ENCODE measurements at regions not wholly inside any gene's neighbourhood (a gene's known extent, or its start where the extent isn't known, plus 50 kb on each side); places are given as distances from the start of the nearest gene placed in this dataset.

DNA sequence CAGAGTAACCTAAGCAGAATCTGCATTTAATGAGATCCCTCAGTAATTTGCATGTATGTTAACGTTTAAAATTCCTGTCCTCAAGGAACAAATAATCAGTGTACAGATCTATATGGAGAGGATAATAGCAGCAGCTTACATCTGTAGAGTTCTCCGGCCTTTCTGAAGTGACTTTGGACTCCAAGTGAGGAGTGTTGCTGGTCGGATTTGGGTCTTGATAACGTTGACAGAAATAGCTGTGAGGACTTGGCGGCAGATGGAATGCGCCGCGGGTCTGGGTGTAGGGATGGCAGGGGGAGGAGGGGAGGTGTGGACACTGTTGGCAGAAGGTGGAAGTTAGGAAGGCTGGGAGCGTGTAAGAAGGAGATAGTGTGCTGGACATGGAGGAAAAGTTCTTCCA, 170.9 kb upstream of the GATA6 start:
- Histone ChIP-seq H3K27ac (peak overlapping the region; percentile 92), H2AFZ (peak overlapping the region; percentile 24), H3K79me2 (no peaks in the 10 kb centered on the region), H3K27me3 (no peaks in the 10 kb centered on the region), H3K36me3 (replicated peaks; ENCODE audit: insufficient read depth, low read depth) (no peaks in the 10 kb centered on the region), H3K4me3 (no peak overlapping the region), H4K20me1 (ENCODE audit: insufficient read depth, poor library complexity, severe bottlenecking) (no peaks in the 10 kb centered on the region), H3K4me1 (ENCODE audit: insufficient read depth) (peaks cover 51% of the 10 kb centered on the region), H3K4me2 (peak overlapping the region; percentile 61), H3K9me2 (replicated peaks; ENCODE audit: insufficient read depth) (no peaks in the 10 kb centered on the region), H3K9me3 (ENCODE audit: low read depth) (no peaks in the 10 kb centered on the region)
- peak; percentile 55 for DNase-seq (ENCODE audit: low spot score)
- TF ChIP-seq, protein P1, sequence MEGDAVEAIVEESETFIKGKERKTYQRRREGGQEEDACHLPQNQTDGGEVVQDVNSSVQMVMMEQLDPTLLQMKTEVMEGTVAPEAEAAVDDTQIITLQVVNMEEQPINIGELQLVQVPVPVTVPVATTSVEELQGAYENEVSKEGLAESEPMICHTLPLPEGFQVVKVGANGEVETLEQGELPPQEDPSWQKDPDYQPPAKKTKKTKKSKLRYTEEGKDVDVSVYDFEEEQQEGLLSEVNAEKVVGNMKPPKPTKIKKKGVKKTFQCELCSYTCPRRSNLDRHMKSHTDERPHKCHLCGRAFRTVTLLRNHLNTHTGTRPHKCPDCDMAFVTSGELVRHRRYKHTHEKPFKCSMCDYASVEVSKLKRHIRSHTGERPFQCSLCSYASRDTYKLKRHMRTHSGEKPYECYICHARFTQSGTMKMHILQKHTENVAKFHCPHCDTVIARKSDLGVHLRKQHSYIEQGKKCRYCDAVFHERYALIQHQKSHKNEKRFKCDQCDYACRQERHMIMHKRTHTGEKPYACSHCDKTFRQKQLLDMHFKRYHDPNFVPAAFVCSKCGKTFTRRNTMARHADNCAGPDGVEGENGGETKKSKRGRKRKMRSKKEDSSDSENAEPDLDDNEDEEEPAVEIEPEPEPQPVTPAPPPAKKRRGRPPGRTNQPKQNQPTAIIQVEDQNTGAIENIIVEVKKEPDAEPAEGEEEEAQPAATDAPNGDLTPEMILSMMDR (IDR thresholded peaks at IDR 0.05; ENCODE audit: poor library complexity) = no peak
- no peak for TF ChIP-seq EZH2 (IDR thresholded peaks at IDR 0.05; ENCODE audit: borderline replicate concordance)
- no peak for TF ChIP-seq EZH2phosphoT487 (IDR thresholded peaks at IDR 0.05; ENCODE audit: low read depth, severe bottlenecking, unreplicated experiment)
- WGBS (ENCODE audit: low lambda C conversion rate, missing lambda C conversion rate) = 24% methylated on average over 9 of the region's 9 CpGs

DNA sequence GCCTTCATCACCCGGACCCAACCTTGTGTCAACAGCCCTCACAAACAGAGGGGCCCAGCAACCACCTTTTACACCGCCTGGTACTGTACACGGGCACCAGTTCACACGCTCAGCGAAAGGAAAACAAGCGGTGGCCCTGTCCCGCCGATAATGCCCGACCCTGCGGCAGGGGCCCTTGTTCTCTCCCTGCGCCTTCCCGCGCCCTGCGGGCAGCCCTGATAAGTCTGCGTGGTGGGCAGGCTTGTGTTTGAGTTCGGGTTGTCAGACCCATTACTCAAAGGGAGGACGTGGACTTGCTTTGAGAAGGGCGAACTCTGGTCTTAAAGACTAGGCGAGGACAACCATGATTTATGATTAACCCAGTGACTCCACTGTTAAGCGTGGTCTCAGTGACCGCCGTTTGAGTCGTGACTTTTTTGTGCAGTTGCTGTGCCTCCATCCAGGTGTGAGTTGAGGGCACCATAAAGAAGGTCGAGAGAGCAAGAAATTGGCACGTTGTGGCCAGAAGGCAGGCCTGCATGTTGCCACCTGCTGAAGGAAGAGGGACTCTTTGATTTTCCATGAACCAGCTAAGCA, 167.4 kb upstream of the GATA6 start:
- H3K27ac ChIP-seq = peak overlapping the region; percentile 87
- H4K20me1 ChIP-seq (ENCODE audit: insufficient read depth, poor library complexity, severe bottlenecking) = no peaks in the 10 kb centered on the region
- H2AFZ ChIP-seq = no peak overlapping the region
- no peaks in the 10 kb centered on the region for H3K79me2 ChIP-seq
- peak; percentile 71 for DNase-seq (ENCODE audit: low spot score)
- H3K4me2 ChIP-seq = peak overlapping the region; percentile 51
- peaks cover 42% of the 10 kb centered on the region for H3K4me1 ChIP-seq (ENCODE audit: insufficient read depth)
- H3K4me3 ChIP-seq = no peak overlapping the region
- no peaks in the 10 kb centered on the region for H3K9me2 ChIP-seq (replicated peaks; ENCODE audit: insufficient read depth)
- 64% methylated on average over 25 of the region's 25 CpGs for WGBS (ENCODE audit: low lambda C conversion rate, missing lambda C conversion rate)
- H3K9me3 ChIP-seq (ENCODE audit: low read depth) = no peaks in the 10 kb centered on the region
- TF ChIP-seq EZH2 (IDR thresholded peaks at IDR 0.05; ENCODE audit: borderline replicate concordance) (no peak), EZH2phosphoT487 (IDR thresholded peaks at IDR 0.05; ENCODE audit: low read depth, severe bottlenecking, unreplicated experiment) (no peak)
- TF ChIP-seq, protein P1 (IDR thresholded peaks at IDR 0.05; ENCODE audit: poor library complexity) = no peak
- H3K27me3 ChIP-seq = no peaks in the 10 kb centered on the region
- no peaks in the 10 kb centered on the region for H3K36me3 ChIP-seq (replicated peaks; ENCODE audit: insufficient read depth, low read depth)

DNA sequence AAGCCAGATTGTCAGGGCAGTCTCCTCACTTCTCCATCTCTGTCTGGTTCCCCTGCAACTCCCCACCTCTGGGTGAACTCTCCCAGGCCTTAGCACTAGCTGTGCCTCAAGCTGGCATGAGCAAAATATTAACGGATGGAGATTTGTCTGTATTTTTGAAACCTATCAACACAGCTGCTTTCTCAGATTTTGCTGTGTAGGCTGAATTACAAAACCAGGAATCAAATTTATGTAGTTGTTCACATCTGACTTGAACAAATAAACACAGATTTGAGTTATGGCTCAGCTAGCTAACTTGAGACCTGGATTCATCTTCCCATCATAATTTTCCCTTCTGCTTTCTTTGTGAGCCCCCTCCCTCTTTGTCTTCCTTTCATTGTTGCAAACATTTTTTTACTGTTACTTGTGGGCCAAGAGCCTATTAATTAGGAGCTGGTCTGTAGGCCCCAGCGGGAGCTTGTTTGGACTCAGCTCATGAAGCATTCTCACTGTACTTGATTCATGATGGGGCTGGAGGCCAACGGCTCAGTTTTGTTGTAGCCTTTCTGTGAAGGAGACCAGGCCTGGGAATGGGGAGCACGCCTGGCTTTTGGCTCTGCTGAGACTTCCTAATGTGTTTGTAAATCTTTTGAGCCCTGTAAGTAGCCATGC, 164.1 kb upstream of the GATA6 start:
- 47% methylated on average over 4 of the region's 4 CpGs for WGBS (ENCODE audit: low lambda C conversion rate, missing lambda C conversion rate)
- Histone ChIP-seq H3K27ac (no peak overlapping the region), H3K27me3 (no peaks in the 10 kb centered on the region), H3K79me2 (no peaks in the 10 kb centered on the region), H3K4me3 (no peak overlapping the region), H3K4me2 (no peak overlapping the region), H4K20me1 (ENCODE audit: insufficient read depth, poor library complexity, severe bottlenecking) (no peaks in the 10 kb centered on the region), H3K9me3 (ENCODE audit: low read depth) (no peaks in the 10 kb centered on the region), H3K9me2 (replicated peaks; ENCODE audit: insufficient read depth) (no peaks in the 10 kb centered on the region), H3K4me1 (ENCODE audit: insufficient read depth) (peaks cover 12% of the 10 kb centered on the region), H3K36me3 (replicated peaks; ENCODE audit: insufficient read depth, low read depth) (no peaks in the 10 kb centered on the region), H2AFZ (no peak overlapping the region)
- no peak for DNase-seq (ENCODE audit: low spot score)
- TF ChIP-seq EZH2phosphoT487 (IDR thresholded peaks at IDR 0.05; ENCODE audit: low read depth, severe bottlenecking, unreplicated experiment) = no peak
- TF ChIP-seq, protein P1 (IDR thresholded peaks at IDR 0.05; ENCODE audit: poor library complexity) = no peak
- TF ChIP-seq EZH2 (IDR thresholded peaks at IDR 0.05; ENCODE audit: borderline replicate concordance) = no peak

Measured in hepatocyte (in vitro differentiated cells).